A673 (cell line): ENCODE measurements at regions not wholly inside any gene's neighbourhood (a gene's known extent, or its start where the extent isn't known, plus 50 kb on each side); places are given as distances from the start of the nearest gene placed in this dataset.

Source experiments
- BruUV-seq: library from RNA; stranded (reverse); fragments of 400-500 nt; replicated peaks from 2 replicates; lab custom pipeline; 2021; lab: Mats Ljungman, UMichigan
- CTCF ChIA-PET: fragments of 300-600 bp; sonication (Branson Sonifier 250); formaldehyde crosslinking; loops from one replicate; lab custom pipeline; 2022; ENCODE audit warnings: antibody characterized with exemption; lab: Charles Lee
- POLR2A ChIA-PET: fragments of 300-600 bp; sonication (Branson Sonifier 250); formaldehyde crosslinking; loops from one replicate; lab custom pipeline; 2022; ENCODE audit warnings: antibody characterized with exemption; ENCODE audit not compliant: low non-redundant PET; lab: Charles Lee
- DNase-seq: peaks from one replicate; pipeline ENCODE4 v3.0.0-alpha.2; 2015; ENCODE audit warnings: low spot score
- H3K27ac ChIP-seq: fragments of 200-600 bp; sonication (generic); 2 replicates; pipeline ENCODE4 v1.5.1; 2016; ENCODE audit warnings: mixed run types, low read depth, mild to moderate bottlenecking, mixed read lengths, antibody characterized with exemption, low read length; ENCODE audit not compliant: poor library complexity, severe bottlenecking
- H3K27me3 ChIP-seq: fragments of 200-600 bp; sonication (generic); replicated peaks from 2 replicates; pipeline ENCODE4 v1.6.1; 2017; ENCODE audit warnings: mixed run types, low read depth, mild to moderate bottlenecking, mixed read lengths, antibody characterized with exemption, low read length; ENCODE audit not compliant: insufficient read depth, poor library complexity
- H3K36me3 ChIP-seq: fragments of 200-600 bp; sonication (generic); 2 replicates; pipeline ENCODE4 v1.6.1; 2016; ENCODE audit warnings: mixed run types, mild to moderate bottlenecking, mixed read lengths, antibody characterized with exemption, low read length; ENCODE audit not compliant: insufficient read depth, poor library complexity, severe bottlenecking
- H3K4me1 ChIP-seq: fragments of 200-600 bp; sonication (generic); 2 replicates; pipeline ENCODE4 v1.6.1; 2017; ENCODE audit warnings: mixed run types, mild to moderate bottlenecking, mixed read lengths, antibody characterized with exemption, low read length; ENCODE audit not compliant: insufficient read depth, poor library complexity, severe bottlenecking
- H3K4me3 ChIP-seq: fragments of 200-600 bp; sonication (generic); 2 replicates; pipeline ENCODE4 v1.5.1; 2016; ENCODE audit warnings: low read depth, mixed run types, mild to moderate bottlenecking, mixed read lengths, low read length; ENCODE audit not compliant: poor library complexity, severe bottlenecking
- H3K9me3 ChIP-seq: fragments of 200-600 bp; sonication (generic); 2 replicates; pipeline ENCODE4 v1.6.1; 2016; ENCODE audit warnings: mixed run types, low read depth, mild to moderate bottlenecking, mixed read lengths, antibody characterized with exemption, low read length; ENCODE audit not compliant: poor library complexity, severe bottlenecking
- EZH2 ChIP-seq: fragments of 200-600 bp; sonication (generic); IDR thresholded peaks from 2 replicates; pipeline ENCODE4 v1.6.1; 2017; ENCODE audit warnings: borderline replicate concordance, low read depth, mild to moderate bottlenecking, mixed read lengths, antibody characterized with exemption, low read length; ENCODE audit not compliant: poor library complexity, severe bottlenecking
- intact Hi-C: fragments of 100-400 bp; cut with micrococcal nuclease; formaldehyde crosslinking; loops from one replicate; pipeline ENCODE4 v1.10.0; 2022; ENCODE audit not compliant: unreplicated experiment
- TF ChIP-seq, protein P1 (sequence below): fragments of 300-800, 200-600 bp; sonication (generic); conservative IDR thresholded peaks from 2 replicates; pipeline ENCODE4 v1.5.1; 2017; ENCODE audit warnings: low read depth, mild to moderate bottlenecking, antibody characterized with exemption, low read length, moderate library complexity, mixed read lengths

DNA sequence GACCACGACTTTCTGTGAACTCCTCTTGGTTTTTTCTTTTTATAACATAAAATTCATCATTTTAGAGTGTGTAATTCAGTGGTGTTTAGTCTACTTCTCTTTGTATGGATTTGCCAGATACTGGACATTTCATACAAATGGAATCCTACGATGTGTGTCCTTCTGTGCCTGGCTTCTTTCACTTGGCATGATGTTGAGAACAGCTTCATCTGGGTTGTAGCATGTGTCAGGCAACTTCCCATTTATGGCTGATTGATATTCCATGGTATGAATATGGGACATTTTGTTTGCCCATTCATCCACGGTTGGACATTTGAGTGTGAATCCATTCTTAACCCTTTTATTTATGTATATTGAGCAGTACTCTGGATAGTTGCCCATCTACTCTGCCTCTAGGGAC is 82.7 kb upstream of the KLF13 start:
- CTCF ChIA-PET = no interaction called here
- POLR2A ChIA-PET = no interaction called here
- H3K4me1 ChIP-seq = no peaks in the 10 kb centered on the region
- no TSS peak for BruUV-seq
- no peak for TF ChIP-seq EZH2
- TF ChIP-seq, protein P1, sequence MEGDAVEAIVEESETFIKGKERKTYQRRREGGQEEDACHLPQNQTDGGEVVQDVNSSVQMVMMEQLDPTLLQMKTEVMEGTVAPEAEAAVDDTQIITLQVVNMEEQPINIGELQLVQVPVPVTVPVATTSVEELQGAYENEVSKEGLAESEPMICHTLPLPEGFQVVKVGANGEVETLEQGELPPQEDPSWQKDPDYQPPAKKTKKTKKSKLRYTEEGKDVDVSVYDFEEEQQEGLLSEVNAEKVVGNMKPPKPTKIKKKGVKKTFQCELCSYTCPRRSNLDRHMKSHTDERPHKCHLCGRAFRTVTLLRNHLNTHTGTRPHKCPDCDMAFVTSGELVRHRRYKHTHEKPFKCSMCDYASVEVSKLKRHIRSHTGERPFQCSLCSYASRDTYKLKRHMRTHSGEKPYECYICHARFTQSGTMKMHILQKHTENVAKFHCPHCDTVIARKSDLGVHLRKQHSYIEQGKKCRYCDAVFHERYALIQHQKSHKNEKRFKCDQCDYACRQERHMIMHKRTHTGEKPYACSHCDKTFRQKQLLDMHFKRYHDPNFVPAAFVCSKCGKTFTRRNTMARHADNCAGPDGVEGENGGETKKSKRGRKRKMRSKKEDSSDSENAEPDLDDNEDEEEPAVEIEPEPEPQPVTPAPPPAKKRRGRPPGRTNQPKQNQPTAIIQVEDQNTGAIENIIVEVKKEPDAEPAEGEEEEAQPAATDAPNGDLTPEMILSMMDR = no peak
- DNase-seq = no peak
- H3K9me3 ChIP-seq = no peaks in the 10 kb centered on the region
- H3K27me3 ChIP-seq = no peaks in the 10 kb centered on the region
- no peak overlapping the region for H3K4me3 ChIP-seq
- no peaks in the 10 kb centered on the region for H3K36me3 ChIP-seq
- intact Hi-C loops = no loop called here
- no peak overlapping the region for H3K27ac ChIP-seq

DNA sequence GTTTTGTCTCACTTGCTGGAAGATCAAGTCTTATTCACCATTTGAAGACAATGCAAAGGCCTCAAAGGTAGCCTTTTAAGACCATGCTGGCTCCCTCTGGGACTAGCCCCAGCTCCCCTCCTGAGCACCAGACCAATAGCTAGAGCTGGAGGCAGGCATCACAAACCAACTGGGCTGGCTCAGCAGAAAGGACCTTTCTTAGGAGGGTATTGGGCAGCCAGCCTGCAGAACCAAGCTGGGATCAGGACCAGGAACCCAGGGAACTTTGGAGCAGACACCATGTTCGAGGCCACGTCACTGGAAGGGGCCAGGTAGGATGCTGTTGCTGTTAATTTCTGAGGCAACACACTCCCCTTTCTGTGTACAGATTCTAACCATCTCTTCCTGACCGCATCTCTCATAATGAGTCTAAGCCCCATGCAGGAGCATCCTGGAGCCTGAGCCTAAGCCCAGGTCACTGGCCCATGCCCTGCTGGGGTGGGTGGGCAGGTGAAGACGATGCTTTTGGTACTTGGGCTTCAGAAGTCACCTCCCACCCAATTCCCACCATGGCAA is 81.4 kb upstream of the KLF13 start:
- TF ChIP-seq EZH2 = no peak
- TF ChIP-seq, protein P1 = no peak
- no peak for DNase-seq
- Histone ChIP-seq H3K36me3 (no peaks in the 10 kb centered on the region), H3K27ac (no peak overlapping the region), H3K4me3 (no peak overlapping the region), H3K9me3 (no peaks in the 10 kb centered on the region), H3K4me1 (no peaks in the 10 kb centered on the region), H3K27me3 (no peaks in the 10 kb centered on the region)
- intact Hi-C loops = loop anchor here (5.0 kb wide), 1 partner anchor 37 kb away; no protein-coding TSS in a partner anchor
- POLR2A ChIA-PET = no interaction called here
- CTCF ChIA-PET = no interaction called here
- BruUV-seq = no TSS peak

DNA sequence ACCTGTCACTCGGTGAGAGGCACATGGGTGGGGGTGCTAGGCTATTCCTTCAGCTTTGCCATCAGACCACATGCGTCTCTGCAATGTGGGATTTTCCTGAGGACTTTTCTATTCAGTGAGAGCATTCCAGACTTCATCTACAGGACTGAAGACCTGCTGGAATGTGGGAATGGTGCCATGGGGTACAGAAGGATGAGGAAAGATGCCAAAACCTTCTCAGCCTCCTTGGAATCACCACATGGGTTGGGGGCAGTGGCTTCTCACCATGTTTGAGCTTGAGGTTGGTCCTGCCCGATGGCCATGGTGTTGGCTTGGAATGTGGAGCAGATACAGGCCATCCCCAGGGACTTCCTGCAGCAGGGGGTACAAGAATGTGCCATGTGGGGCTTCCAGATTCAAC is 80.9 kb upstream of the KLF13 start:
- H3K36me3 ChIP-seq = no peaks in the 10 kb centered on the region
- H3K9me3 ChIP-seq = no peaks in the 10 kb centered on the region
- TF ChIP-seq, protein P1 = no peak
- no peak for TF ChIP-seq EZH2
- H3K27me3 ChIP-seq = no peaks in the 10 kb centered on the region
- intact Hi-C loops = loop anchor here (5.0 kb wide), 1 partner anchor 37 kb away; no protein-coding TSS in a partner anchor
- no peak for DNase-seq
- H3K4me3 ChIP-seq = no peak overlapping the region
- ChIA-PET POLR2A (no interaction called here), CTCF (no interaction called here)
- no peak overlapping the region for H3K27ac ChIP-seq
- H3K4me1 ChIP-seq = no peaks in the 10 kb centered on the region
- BruUV-seq = no TSS peak
